ENCODE measurements at regions not wholly inside any gene's neighbourhood (a gene's known extent, or its start where the extent isn't known, plus 50 kb on each side); places are given as distances from the start of the nearest gene placed in this dataset.

DNA sequence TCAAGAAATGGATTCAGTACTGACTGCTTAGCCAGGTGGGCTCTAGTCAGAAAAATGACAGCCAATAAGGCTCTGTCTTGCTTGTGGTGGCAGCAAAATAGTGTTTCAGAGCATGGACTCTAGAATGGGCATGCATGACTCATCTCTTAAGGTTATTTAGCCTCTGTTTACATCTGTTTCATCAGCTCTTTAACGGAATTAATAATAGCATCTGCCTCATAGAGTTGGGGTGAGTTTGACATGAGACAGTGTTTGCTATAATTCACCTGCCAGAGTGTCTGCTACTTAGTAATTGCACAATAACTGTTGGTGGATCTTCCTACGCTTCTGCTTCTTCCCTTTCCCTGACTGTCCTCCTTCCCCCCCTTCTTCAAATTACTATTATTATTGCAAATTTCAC lies 350.4 kb upstream of the SEMA6D start:
- H3K9me3 Mint-ChIP-seq, result no peaks in the 10 kb centered on the region
- no peaks in the 10 kb centered on the region for H3K36me3 Mint-ChIP-seq (ENCODE audit: low read depth)
- H3K4me3 Mint-ChIP-seq, result no peak overlapping the region
- H3K27me3 Mint-ChIP-seq (ENCODE audit: low read depth, poor library complexity), result no peaks in the 10 kb centered on the region
- TF ChIP-seq, protein P1, sequence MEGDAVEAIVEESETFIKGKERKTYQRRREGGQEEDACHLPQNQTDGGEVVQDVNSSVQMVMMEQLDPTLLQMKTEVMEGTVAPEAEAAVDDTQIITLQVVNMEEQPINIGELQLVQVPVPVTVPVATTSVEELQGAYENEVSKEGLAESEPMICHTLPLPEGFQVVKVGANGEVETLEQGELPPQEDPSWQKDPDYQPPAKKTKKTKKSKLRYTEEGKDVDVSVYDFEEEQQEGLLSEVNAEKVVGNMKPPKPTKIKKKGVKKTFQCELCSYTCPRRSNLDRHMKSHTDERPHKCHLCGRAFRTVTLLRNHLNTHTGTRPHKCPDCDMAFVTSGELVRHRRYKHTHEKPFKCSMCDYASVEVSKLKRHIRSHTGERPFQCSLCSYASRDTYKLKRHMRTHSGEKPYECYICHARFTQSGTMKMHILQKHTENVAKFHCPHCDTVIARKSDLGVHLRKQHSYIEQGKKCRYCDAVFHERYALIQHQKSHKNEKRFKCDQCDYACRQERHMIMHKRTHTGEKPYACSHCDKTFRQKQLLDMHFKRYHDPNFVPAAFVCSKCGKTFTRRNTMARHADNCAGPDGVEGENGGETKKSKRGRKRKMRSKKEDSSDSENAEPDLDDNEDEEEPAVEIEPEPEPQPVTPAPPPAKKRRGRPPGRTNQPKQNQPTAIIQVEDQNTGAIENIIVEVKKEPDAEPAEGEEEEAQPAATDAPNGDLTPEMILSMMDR (IDR thresholded peaks at IDR 0.05), result no peak
- H3K4me1 Mint-ChIP-seq, result peaks cover 24% of the 10 kb centered on the region
- no peak for DNase-seq
- H3K27ac Mint-ChIP-seq, result no peak overlapping the region

- Mint-ChIP-seq H3K9me3 (no peaks in the 10 kb centered on the region), H3K4me1 (peaks cover 17% of the 10 kb centered on the region), H3K27me3 (ENCODE audit: low read depth, poor library complexity) (no peaks in the 10 kb centered on the region), H3K4me3 (no peak overlapping the region), H3K36me3 (ENCODE audit: low read depth) (no peaks in the 10 kb centered on the region), H3K27ac (no peak overlapping the region)
- TF ChIP-seq, protein P1 (IDR thresholded peaks at IDR 0.05), result no peak
- DNase-seq, result no peak
Observed at GRCh38 chr15:47367726-47368390, 349.4 kb upstream of the SEMA6D start.

- TF ChIP-seq, protein P1 (IDR thresholded peaks at IDR 0.05), result no peak
- no peaks in the 10 kb centered on the region for H3K4me1 Mint-ChIP-seq
- H3K27ac Mint-ChIP-seq, result no peak overlapping the region
- DNase-seq, result no peak
- H3K36me3 Mint-ChIP-seq (ENCODE audit: low read depth), result no peaks in the 10 kb centered on the region
- H3K9me3 Mint-ChIP-seq, result no peaks in the 10 kb centered on the region
- peaks cover 6% of the 10 kb centered on the region for H3K27me3 Mint-ChIP-seq (ENCODE audit: low read depth, poor library complexity)
- H3K4me3 Mint-ChIP-seq, result no peak overlapping the region
Observed at GRCh38 chr15:47371939-47372338, 345.4 kb upstream of the SEMA6D start.

- no peak overlapping the region for H3K4me3 Mint-ChIP-seq
- H3K27ac Mint-ChIP-seq, result no peak overlapping the region
- TF ChIP-seq, protein P1 (IDR thresholded peaks at IDR 0.05), result no peak
- peaks cover 6% of the 10 kb centered on the region for H3K27me3 Mint-ChIP-seq (ENCODE audit: low read depth, poor library complexity)
- no peak for DNase-seq
- H3K36me3 Mint-ChIP-seq (ENCODE audit: low read depth), result no peaks in the 10 kb centered on the region
- peaks cover 5% of the 10 kb centered on the region for H3K4me1 Mint-ChIP-seq
- H3K9me3 Mint-ChIP-seq, result no peaks in the 10 kb centered on the region
Observed at GRCh38 chr15:47374222-47374621, 343.1 kb upstream of the SEMA6D start.

DNA sequence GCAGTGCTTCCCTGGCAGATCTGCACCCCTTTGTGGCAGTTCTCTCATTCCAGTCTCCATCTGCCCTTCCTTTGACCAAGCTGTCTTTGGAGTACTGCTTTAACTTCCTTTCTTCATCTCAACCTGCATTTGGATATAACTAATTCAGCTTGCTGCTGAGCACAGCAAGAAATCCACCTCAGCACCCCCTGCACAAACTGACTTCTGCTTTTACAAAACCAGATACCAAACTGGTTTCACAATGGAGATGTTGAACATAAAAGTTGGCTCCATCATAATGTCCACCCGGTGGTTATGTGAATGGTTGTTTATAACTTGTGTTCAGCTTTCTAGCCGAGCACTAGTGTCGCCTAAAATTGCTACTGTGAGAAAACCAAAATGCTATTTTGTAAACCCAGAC lies 341.1 kb upstream of the SEMA6D start:
- H3K4me3 Mint-ChIP-seq, result no peak overlapping the region
- TF ChIP-seq, protein P1 (IDR thresholded peaks at IDR 0.05), result no peak
- H3K27ac Mint-ChIP-seq, result no peak overlapping the region
- no peak for DNase-seq
- peaks cover 6% of the 10 kb centered on the region for H3K27me3 Mint-ChIP-seq (ENCODE audit: low read depth, poor library complexity)
- H3K4me1 Mint-ChIP-seq, result peaks cover 5% of the 10 kb centered on the region
- H3K9me3 Mint-ChIP-seq, result no peaks in the 10 kb centered on the region
- no peaks in the 10 kb centered on the region for H3K36me3 Mint-ChIP-seq (ENCODE audit: low read depth)

- peaks cover 5% of the 10 kb centered on the region for H3K4me1 Mint-ChIP-seq
Observed at GRCh38 chr15:47377465-47377864, 339.8 kb upstream of the SEMA6D start.

More at GRCh38 chr15:47377465-47377864, 339.8 kb upstream of the SEMA6D start:
- peaks cover 6% of the 10 kb centered on the region for H3K27me3 Mint-ChIP-seq (ENCODE audit: low read depth, poor library complexity)
- TF ChIP-seq, protein P1 (IDR thresholded peaks at IDR 0.05), result no peak
- H3K9me3 Mint-ChIP-seq, result no peaks in the 10 kb centered on the region
- no peak for DNase-seq
- no peaks in the 10 kb centered on the region for H3K36me3 Mint-ChIP-seq (ENCODE audit: low read depth)
- no peak overlapping the region for H3K4me3 Mint-ChIP-seq
- no peak overlapping the region for H3K27ac Mint-ChIP-seq

All from nephron progenitor cell (in vitro differentiated cells).